ENCODE measurements at regions not wholly inside any gene's neighbourhood (a gene's known extent, or its start where the extent isn't known, plus 50 kb on each side); places are given as distances from the start of the nearest gene placed in this dataset.
"Not testable (repeated sequence)": the region's sequence is repeated elsewhere in the genome, so short reads cannot be mapped to it uniquely, and the experiment has no call there.

DNA sequence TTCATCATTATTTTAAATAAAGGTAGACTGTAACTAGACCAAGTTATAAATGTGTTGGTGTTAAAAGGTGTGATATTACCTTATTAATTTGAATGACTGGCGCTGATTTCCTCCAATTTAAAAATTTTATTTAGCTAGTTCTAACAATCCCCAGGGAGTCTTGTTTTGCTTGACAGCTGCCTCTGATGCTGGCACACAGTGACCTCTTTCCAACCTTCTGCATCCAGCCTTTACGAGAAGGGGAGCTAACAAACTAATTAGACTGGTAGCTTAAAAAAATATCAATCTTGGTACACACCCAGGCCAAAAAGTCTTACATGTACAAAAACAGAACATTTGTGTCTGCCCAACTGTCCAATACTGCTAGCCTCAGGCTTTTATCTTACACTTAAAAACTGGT is 51.8 kb upstream of the ENPEP start:
- Mint-ChIP-seq H3K36me3 (ENCODE audit: low read depth) (no peaks in the 10 kb centered on the region), H3K9me3 (no peaks in the 10 kb centered on the region), H3K4me1 (no peaks in the 10 kb centered on the region), H3K4me3 (no peak overlapping the region), H3K27me3 (peaks cover 7% of the 10 kb centered on the region), H3K27ac (no peak overlapping the region)
- DNase-seq (no peak), ATAC-seq (no peak)

DNA sequence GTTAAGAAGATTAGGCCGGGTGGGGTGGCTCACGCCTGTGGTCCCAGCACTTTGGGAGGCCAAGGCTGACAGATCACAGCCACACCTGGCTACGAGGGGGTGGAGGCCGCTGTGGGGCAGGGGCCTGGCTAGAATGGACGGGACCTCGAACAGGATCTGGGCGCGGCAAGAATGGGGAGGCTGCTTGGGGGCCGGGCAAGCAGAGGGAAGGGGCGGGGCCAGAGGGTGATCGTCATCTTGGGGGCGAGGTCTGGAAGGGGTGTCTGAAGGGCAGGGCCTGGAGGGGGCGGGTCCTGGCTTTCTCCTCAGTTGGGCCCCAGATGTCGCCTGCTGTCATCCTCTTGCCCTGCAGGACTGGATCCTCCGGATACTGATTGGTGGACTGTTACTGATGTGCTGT is 57.3 kb upstream of the ENPEP start:
- Mint-ChIP-seq H3K27me3 (peaks cover 9% of the 10 kb centered on the region), H3K4me1 (no peaks in the 10 kb centered on the region), H3K36me3 (ENCODE audit: low read depth) (no peaks in the 10 kb centered on the region), H3K4me3 (no peak overlapping the region), H3K9me3 (no peaks in the 10 kb centered on the region), H3K27ac (no peak overlapping the region)
- DNase-seq (no peak), ATAC-seq (no peak)

DNA sequence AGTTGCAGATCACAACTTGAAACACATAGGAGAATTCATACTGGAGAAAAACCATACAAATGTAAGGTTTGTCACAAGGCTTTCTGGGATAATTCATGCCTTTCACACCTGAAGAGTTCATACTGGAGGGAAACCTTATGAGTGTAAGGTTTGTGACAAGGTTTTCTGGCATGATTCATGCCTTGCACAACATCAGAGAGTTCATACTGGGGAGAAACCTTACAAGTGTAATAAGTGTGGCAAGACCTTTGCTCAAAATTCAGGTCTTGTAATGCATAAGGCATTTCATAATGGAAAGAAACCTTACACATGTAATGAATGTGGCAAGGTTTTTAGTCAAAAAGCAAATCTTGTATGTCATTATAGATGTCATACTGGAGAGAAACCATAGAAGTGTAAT is 58.8 kb upstream of the ENPEP start:
- Mint-ChIP-seq H3K27me3 (peaks cover 7% of the 10 kb centered on the region), H3K27ac (no peak overlapping the region), H3K4me1 (no peaks in the 10 kb centered on the region), H3K9me3 (no peaks in the 10 kb centered on the region), H3K4me3 (no peak overlapping the region), H3K36me3 (ENCODE audit: low read depth) (no peaks in the 10 kb centered on the region)
- ATAC-seq, result no peak
- no peak for DNase-seq

DNA sequence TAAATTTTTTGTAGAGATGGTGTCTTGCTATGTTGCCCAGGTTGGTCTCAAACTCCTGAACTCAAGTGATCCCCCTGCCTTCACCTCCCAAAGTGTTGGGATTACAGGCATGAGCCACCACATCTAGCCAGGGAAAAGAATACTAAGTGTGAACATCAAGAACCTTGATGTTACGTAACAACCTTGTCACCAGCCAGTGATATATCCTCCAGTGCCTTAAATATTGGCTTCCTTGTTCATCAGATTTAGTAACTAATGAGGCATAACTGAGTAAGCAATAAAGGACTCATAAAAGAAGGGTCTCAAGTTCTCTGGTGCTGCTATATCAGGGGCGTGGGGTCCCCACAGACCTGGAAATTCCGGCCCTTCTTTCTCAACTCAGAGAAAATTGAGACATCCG is 60.5 kb upstream of the ENPEP start:
- no peaks in the 10 kb centered on the region for H3K9me3 Mint-ChIP-seq
- peaks cover 5% of the 10 kb centered on the region for H3K27me3 Mint-ChIP-seq
- no peaks in the 10 kb centered on the region for H3K4me1 Mint-ChIP-seq
- H3K4me3 Mint-ChIP-seq, result no peak overlapping the region
- no peaks in the 10 kb centered on the region for H3K36me3 Mint-ChIP-seq (ENCODE audit: low read depth)
- DNase-seq, result no peak
- no peak for ATAC-seq
- no peak overlapping the region for H3K27ac Mint-ChIP-seq

DNA sequence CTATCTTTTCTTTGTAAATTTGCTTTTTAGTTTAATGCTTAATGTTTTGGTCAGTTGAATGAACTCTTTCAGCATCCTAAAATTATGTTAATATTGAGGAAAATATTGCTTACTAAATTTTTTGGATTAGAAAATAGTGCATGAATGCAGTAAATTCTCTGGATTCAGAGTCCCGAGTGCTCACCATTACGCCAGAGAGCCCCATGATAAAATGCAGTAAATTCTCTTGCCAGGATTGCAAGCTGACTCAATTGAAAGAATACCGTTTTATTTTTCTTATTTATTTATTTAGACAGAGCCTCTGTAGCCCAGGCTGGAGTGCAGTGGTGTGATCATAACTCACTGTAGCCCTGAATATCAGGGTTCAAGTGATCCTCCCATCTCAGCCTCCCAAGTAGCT is 60.9 kb upstream of the ENPEP start:
- no peaks in the 10 kb centered on the region for H3K36me3 Mint-ChIP-seq (ENCODE audit: low read depth)
- peaks cover 5% of the 10 kb centered on the region for H3K27me3 Mint-ChIP-seq
- no peak overlapping the region for H3K4me3 Mint-ChIP-seq
- H3K27ac Mint-ChIP-seq, result no peak overlapping the region
- no peak for DNase-seq
- no peak for ATAC-seq
- H3K4me1 Mint-ChIP-seq, result no peaks in the 10 kb centered on the region
- no peaks in the 10 kb centered on the region for H3K9me3 Mint-ChIP-seq

DNA sequence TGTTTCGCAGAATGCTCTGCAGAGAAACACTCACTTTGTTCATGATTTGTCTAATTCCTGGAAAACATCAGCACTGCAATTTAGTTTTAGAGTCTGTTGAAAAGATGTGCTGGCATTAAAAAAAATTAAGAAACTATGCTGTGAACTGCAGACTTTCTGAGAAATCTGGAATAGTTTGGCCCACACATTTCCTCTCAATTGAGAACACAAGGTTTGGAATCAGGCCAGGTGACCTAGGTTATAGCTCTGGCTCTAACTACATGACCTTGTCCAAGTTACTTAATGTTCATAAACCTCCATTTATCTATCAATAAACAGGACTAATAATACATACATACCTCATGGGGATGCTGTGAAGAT is 61.4 kb upstream of the ENPEP start:
- no peak for DNase-seq
- Mint-ChIP-seq H3K4me1 (no peaks in the 10 kb centered on the region), H3K36me3 (ENCODE audit: low read depth) (no peaks in the 10 kb centered on the region), H3K9me3 (no peaks in the 10 kb centered on the region), H3K27me3 (peaks cover 5% of the 10 kb centered on the region), H3K4me3 (no peak overlapping the region), H3K27ac (no peak overlapping the region)
- ATAC-seq, result no peak

DNA sequence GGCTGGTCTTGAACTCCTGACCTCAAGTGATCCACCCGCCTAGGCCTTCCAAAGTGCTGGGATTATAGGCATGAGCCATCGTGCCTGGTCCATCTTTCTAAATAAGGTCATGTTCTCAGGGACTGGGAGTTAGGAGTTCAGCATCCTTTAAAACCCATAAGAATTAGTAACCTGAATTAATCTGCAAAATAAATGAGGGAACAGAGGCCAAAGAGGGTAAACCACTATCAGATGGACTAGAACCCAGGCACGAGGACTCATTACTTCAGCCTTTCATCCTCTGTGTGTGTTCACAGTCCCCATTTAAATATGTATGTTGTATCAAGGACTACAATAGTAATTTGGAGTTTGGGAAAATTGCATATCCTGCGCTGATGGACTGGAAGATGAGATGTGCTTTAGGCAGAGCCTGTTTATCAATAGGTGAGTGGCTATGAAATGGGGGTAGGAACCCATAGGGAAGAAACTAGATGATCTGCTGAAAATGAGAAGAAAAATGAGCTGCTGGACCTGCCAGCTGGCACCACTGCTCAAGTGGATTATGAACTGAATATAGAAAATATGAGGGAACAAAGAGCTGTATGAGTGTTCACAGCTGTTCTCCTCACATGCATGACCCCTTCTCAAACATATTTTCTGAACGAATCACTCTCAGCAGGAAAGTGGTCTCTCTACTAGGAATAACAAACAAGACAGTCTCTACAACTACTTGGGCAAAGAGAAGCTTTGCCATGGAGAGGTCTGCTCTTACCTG is 62.0 kb upstream of the ENPEP start:
- H3K27me3 Mint-ChIP-seq; H3K4me3 Mint-ChIP-seq; ATAC-seq; DNase-seq; H3K9me3 Mint-ChIP-seq; H3K27ac Mint-ChIP-seq; H3K36me3 Mint-ChIP-seq (ENCODE audit: low read depth); H3K4me1 Mint-ChIP-seq: not testable (repeated sequence)

DNA sequence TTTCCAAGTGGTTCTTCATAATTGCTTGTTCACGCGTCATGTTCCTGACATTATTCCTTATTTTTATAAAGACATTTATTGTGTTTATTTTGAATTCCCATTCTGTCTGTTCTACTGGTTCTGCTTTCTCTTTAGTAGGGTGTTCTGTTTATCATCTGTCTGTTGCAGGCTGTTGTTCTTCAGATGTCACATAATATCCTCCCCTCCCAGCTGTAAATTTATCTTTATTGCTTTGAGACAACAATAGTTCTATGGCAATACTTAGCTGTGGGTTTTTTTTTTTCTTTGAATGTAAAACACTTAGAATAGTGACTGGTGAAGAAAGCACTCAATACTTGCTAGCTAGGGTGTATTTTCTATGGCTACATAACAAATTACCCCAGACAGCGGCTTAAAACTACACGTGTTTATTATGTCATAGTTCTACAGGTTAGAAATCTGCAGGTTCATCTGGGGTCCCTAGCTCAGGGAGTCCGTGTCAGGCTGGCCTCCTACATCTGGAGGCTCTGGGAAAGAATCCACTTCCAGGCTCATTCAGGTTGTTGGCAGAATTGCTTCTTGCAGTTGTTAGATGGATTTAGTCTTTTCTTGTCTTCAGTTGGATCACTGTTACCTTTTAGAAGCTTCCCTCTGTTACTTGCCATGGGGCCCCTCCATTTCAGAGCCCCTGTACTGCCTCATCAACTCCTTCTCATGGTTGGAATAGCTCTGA is 63.4 kb upstream of the ENPEP start:
- DNase-seq, result no peak
- no peak for ATAC-seq
- H3K27ac Mint-ChIP-seq, result no peak overlapping the region
- H3K4me1 Mint-ChIP-seq, result no peaks in the 10 kb centered on the region
- no peak overlapping the region for H3K4me3 Mint-ChIP-seq
- no peaks in the 10 kb centered on the region for H3K9me3 Mint-ChIP-seq
- H3K36me3 Mint-ChIP-seq (ENCODE audit: low read depth), result no peaks in the 10 kb centered on the region
- H3K27me3 Mint-ChIP-seq, result peaks cover 5% of the 10 kb centered on the region

DNA sequence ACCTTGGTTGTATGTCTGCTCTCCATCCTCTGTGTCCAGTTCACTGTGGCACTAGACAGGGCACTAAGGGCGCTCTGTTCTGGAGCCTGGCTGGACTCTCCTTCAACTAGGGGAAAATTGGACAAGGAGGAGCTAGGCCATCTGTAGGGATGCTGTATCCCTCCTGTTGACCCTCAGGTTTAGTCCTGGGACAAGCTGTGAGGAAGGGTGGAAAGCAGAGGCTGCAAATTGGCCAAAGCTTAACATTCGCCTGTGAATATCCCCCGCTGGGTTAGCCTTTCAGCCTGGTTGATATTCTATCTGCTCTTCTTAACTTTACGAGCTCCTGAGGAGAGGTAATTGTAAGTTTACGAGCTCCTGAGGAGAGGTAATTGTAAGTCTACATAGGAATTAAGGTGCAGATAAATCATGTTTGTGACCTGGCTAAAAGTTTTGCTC is 64.4 kb upstream of the ENPEP start:
- Mint-ChIP-seq H3K9me3 (no peaks in the 10 kb centered on the region), H3K4me3 (no peak overlapping the region), H3K36me3 (ENCODE audit: low read depth) (no peaks in the 10 kb centered on the region), H3K27ac (no peak overlapping the region), H3K27me3 (peaks cover 5% of the 10 kb centered on the region), H3K4me1 (no peaks in the 10 kb centered on the region)
- DNase-seq, result no peak
- no peak for ATAC-seq

DNA sequence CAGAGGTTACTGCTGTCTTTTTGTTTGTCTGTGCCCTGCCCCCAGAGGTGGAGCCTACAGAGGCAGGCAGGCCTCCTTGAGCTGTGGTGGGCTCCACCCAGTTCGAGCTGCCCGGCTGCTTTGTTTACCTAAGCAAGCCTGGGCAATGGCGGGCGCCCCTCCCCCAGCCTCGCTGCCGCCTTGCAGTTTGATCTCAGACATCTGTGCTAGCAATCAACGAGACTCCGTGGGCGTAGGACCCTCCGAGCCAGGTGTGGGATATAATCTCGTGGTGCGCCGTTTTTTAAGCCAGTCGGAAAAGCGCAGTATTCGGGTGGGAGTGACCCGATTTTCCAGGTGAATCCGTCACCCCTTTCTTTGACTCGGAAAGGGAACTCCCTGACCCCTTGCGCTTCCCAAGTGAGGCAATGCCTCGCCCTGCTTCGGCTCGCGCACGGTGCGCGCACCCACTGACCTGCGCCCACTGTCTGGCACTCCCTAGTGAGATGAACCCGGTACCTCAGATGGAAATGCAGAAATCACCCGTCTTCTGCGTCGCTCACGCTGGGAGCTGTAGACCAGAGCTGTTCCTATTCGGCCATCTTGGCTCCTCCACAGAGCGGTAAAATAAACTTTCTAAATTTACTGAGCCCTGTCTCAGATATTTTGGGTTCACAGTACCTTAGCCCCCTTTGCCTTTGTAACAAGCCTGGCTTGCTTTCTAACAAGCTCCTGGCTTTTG is 64.9 kb upstream of the ENPEP start:
- H3K27ac Mint-ChIP-seq; DNase-seq; H3K27me3 Mint-ChIP-seq; H3K4me1 Mint-ChIP-seq; H3K9me3 Mint-ChIP-seq; ATAC-seq; H3K36me3 Mint-ChIP-seq (ENCODE audit: low read depth); H3K4me3 Mint-ChIP-seq: not testable (repeated sequence)

DNA sequence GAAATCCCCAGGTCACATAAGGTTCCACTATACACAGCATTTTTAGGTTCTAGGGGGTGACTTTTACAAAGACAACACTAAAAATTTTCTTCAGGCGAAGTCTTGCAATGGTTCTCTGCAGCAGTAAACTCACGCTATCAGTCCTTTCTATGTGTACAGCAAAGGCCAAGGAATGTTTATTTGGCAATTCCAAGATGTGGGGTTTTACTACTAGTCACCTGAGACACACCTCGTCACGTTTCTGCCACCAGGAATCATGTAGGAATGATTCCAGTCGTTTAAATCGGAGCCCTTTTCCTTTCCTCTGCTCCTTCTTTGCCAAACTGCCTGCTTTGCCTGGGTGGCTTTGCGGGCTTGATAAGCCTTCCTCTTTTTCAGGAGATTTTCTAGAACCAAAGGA is 75.9 kb upstream of the ENPEP start:
- H3K27me3 Mint-ChIP-seq, result peaks cover 4% of the 10 kb centered on the region
- no peaks in the 10 kb centered on the region for H3K4me1 Mint-ChIP-seq
- no peak overlapping the region for H3K4me3 Mint-ChIP-seq
- ATAC-seq (no peak), DNase-seq (no peak)
- no peaks in the 10 kb centered on the region for H3K9me3 Mint-ChIP-seq
- no peaks in the 10 kb centered on the region for H3K36me3 Mint-ChIP-seq (ENCODE audit: low read depth)
- H3K27ac Mint-ChIP-seq, result no peak overlapping the region

DNA sequence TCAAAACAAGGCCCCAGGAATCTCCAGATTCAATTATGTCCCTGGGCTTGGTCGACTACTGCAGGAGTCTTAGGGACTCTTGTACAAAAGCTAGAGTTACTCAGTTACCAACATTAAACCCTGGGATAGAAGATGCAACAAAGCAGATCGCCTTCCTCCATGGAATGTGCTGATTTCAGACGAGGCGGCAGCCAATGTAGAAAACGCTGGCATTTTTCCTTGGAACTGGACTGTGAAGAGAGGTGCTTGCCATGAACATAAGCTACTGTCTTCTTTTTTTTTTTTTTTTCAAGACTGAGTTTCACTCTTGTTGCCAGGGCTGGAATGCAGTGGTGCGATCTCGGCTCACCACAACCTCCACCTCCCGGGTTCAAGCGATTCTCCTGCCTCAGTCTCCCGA is 76.9 kb upstream of the ENPEP start:
- H3K4me1 Mint-ChIP-seq; H3K4me3 Mint-ChIP-seq; H3K27me3 Mint-ChIP-seq; H3K27ac Mint-ChIP-seq; H3K9me3 Mint-ChIP-seq; DNase-seq; H3K36me3 Mint-ChIP-seq (ENCODE audit: low read depth); ATAC-seq: not testable (repeated sequence)

DNA sequence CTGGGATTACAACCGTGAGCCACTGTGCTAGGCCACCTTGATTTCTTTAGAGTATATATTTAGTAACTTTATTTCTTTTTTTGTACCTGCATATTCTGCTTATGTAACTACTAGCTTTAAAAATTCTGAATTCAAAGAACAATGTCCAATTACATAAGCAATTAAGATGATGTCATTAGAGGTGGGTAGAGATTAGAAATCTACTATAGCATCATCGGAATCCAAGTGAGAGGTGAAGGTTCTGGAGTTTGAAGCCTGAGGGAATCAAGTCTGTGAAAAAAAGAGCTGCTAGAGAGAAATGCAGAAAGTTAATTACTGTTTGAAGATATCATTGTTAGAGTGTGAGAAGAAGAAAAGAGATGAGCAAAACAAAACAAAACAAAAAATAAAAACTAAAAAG is 79.0 kb upstream of the ENPEP start:
- Mint-ChIP-seq H3K36me3 (ENCODE audit: low read depth) (no peaks in the 10 kb centered on the region), H3K4me3 (no peak overlapping the region), H3K27me3 (peaks cover 4% of the 10 kb centered on the region), H3K9me3 (no peaks in the 10 kb centered on the region), H3K27ac (no peak overlapping the region), H3K4me1 (no peaks in the 10 kb centered on the region)
- DNase-seq (no peak), ATAC-seq (no peak)

DNA sequence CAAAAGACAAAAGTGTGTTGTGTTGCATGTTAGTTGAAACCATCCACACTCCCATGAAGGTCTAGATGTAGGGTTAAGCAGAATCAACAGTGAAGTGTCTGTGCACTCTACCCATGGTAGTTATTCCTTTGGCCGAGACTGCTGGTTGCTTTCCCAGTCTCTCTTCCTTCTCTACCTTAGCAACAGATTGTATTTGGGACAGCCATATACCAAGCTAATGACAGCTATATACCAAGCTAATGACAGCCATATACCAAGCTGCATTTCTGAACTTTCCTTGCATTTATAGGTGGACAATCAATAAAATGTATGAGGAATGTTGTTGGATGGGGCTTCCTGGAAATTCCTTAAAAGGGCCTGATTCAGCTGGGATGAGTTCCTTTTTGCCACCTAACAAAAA is 80.5 kb upstream of the ENPEP start:
- Mint-ChIP-seq H3K36me3 (ENCODE audit: low read depth) (no peaks in the 10 kb centered on the region), H3K4me1 (no peaks in the 10 kb centered on the region), H3K27ac (no peak overlapping the region), H3K27me3 (peaks cover 4% of the 10 kb centered on the region), H3K4me3 (no peak overlapping the region), H3K9me3 (no peaks in the 10 kb centered on the region)
- DNase-seq (no peak), ATAC-seq (no peak)

DNA sequence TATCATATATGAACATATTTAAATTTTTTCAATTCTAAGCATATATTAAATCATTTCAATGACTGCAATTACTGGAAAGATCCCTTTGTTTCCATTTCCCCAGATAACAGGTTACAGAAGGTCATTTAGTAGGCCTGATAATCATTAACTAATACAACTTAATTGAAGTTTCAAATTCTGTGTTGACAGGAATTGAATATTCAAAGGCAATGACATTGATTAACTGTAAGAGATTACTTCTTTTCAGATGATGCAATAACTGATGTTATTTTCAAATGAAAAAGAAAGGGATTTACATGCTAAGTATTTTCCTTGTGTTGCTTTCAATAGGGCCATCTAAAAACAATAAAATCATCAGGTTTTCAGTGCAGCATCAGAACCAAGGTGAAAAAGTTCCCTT is 81.1 kb upstream of the ENPEP start:
- no peak overlapping the region for H3K4me3 Mint-ChIP-seq
- no peak for DNase-seq
- peaks cover 4% of the 10 kb centered on the region for H3K27me3 Mint-ChIP-seq
- no peak overlapping the region for H3K27ac Mint-ChIP-seq
- H3K36me3 Mint-ChIP-seq (ENCODE audit: low read depth), result no peaks in the 10 kb centered on the region
- no peaks in the 10 kb centered on the region for H3K9me3 Mint-ChIP-seq
- ATAC-seq, result no peak
- H3K4me1 Mint-ChIP-seq, result no peaks in the 10 kb centered on the region
